HEK293 (cell line): ENCODE measurements at regions not wholly inside any gene's neighbourhood (a gene's known extent, or its start where the extent isn't known, plus 50 kb on each side); places are given as distances from the start of the nearest gene placed in this dataset.

ENCODE experiments used
- CTCF ChIA-PET: fragments of 350-600 bp; formaldehyde crosslinking; extraction: SDS; loops from one replicate; lab custom pipeline; 2021; ENCODE audit warnings: antibody characterized with exemption; lab: Yijun Ruan, JAX
- POLR2A ChIA-PET: fragments of 300-600 bp; formaldehyde crosslinking; extraction: SDS; loops from one replicate; lab custom pipeline; 2020; ENCODE audit warnings: antibody characterized with exemption, inconsistent platforms; lab: Yijun Ruan, JAX
- H3K27ac ChIP-seq: fragments of 200-500 bp; sonication (Bioruptor generic); 2 replicates; pipeline ENCODE4 v1.5.1; 2014; ENCODE audit warnings: low read depth, low read length, control low read depth, inconsistent platforms; ENCODE audit errors: extremely low read depth
- H3K36me3 ChIP-seq, 2 experiments: fragments of 200-500 bp in 1 of 2; sonication (Bioruptor generic) in 1 of 2; 1 replicate in 1 of 2; 2 replicates in 1 of 2; pipeline ENCODE4 v1.5.1; 2014 to 2017; ENCODE audit warnings: inconsistent platforms in 2 of 2, low read length in 2 of 2; ENCODE audit not compliant: control insufficient read depth in 2 of 2, insufficient read depth in 1 of 2
- H3K4me1 ChIP-seq: fragments of 200-500 bp; sonication (Bioruptor generic); 2 replicates; pipeline ENCODE4 v1.5.1; 2014; ENCODE audit warnings: mild to moderate bottlenecking, low read length, inconsistent platforms; ENCODE audit not compliant: control insufficient read depth, insufficient read depth
- H3K4me3 ChIP-seq: 2 replicates; pipeline ENCODE4 v1.5.1; 2011; ENCODE audit warnings: low read depth, mild to moderate bottlenecking, control low read depth, low read length, moderate library complexity
- H3K9me3 ChIP-seq: fragments of 200-500 bp; sonication (Bioruptor generic); 2 replicates; pipeline ENCODE4 v1.5.1; 2014; ENCODE audit warnings: low read depth, low read length, inconsistent platforms; ENCODE audit not compliant: control insufficient read depth, insufficient read depth
- AEBP2 ChIP-seq: fragments of 450-650 bp; formaldehyde crosslinking; IDR thresholded peaks from 2 replicates; pipeline ENCODE4 v1.5.1; 2016; ENCODE audit warnings: missing biosample characterization, missing genetic modification characterization, borderline replicate concordance
- BCL11B ChIP-seq: fragments of 450-650 bp; formaldehyde crosslinking; IDR thresholded peaks from 2 replicates; pipeline ENCODE4 v1.5.1; 2016; ENCODE audit warnings: low read depth, missing biosample characterization, missing genetic modification characterization
- BCL6B ChIP-seq: fragments of 450-650 bp; formaldehyde crosslinking; IDR thresholded peaks from 2 replicates; pipeline ENCODE4 v1.5.1; 2017; ENCODE audit warnings: missing biosample characterization, missing genetic modification characterization
- HIC1 ChIP-seq: fragments of 450-650 bp; formaldehyde crosslinking; IDR thresholded peaks from 2 replicates; pipeline ENCODE4 v1.5.1; 2016; ENCODE audit warnings: missing biosample characterization, missing genetic modification characterization
- KLF16 ChIP-seq: fragments of 450-650 bp; formaldehyde crosslinking; IDR thresholded peaks from 2 replicates; pipeline ENCODE4 v1.5.1; 2017; ENCODE audit warnings: missing biosample characterization, missing genetic modification characterization
- PATZ1 ChIP-seq: fragments of 450-650 bp; formaldehyde crosslinking; IDR thresholded peaks from 2 replicates; pipeline ENCODE4 v1.5.1; 2016; ENCODE audit warnings: missing biosample characterization, missing genetic modification characterization
- ZBTB1 ChIP-seq: fragments of 450-650 bp; formaldehyde crosslinking; IDR thresholded peaks from 2 replicates; pipeline ENCODE4 v1.5.1; 2016; ENCODE audit warnings: missing biosample characterization, missing genetic modification characterization
- ZBTB21 ChIP-seq: fragments of 450-650 bp; formaldehyde crosslinking; IDR thresholded peaks from 2 replicates; pipeline ENCODE4 v1.5.1; 2017; ENCODE audit warnings: missing biosample characterization, missing genetic modification characterization
- ZBTB26 ChIP-seq: fragments of 450-650 bp; formaldehyde crosslinking; optimal IDR thresholded peaks from 2 replicates; pipeline ENCODE3; 2016; ENCODE audit warnings: missing biosample characterization, mild to moderate bottlenecking, missing genetic modification characterization
- ZNF114 ChIP-seq: fragments of 450-650 bp; formaldehyde crosslinking; IDR thresholded peaks from 2 replicates; pipeline ENCODE4 v1.5.0; 2017; ENCODE audit warnings: missing biosample characterization, missing genetic modification characterization
- ZNF133 ChIP-seq: fragments of 450-650 bp; formaldehyde crosslinking; IDR thresholded peaks from 2 replicates; pipeline ENCODE4 v1.5.1; 2016; ENCODE audit warnings: missing biosample characterization, missing genetic modification characterization
- ZNF169 ChIP-seq: fragments of 450-650 bp; formaldehyde crosslinking; IDR thresholded peaks from 2 replicates; pipeline ENCODE4 v1.5.1; 2016; ENCODE audit warnings: missing biosample characterization, missing genetic modification characterization
- ZNF19 ChIP-seq: fragments of 450-650 bp; formaldehyde crosslinking; IDR thresholded peaks from 2 replicates; pipeline ENCODE4; 2016; ENCODE audit warnings: missing biosample characterization, missing genetic modification characterization, low read depth
- ZNF202 ChIP-seq: fragments of 450-650 bp; formaldehyde crosslinking; IDR thresholded peaks from 2 replicates; pipeline ENCODE4 v1.5.1; 2016; ENCODE audit warnings: missing biosample characterization, missing genetic modification characterization, borderline replicate concordance
- ZNF266 ChIP-seq: fragments of 450-650 bp; formaldehyde crosslinking; IDR thresholded peaks from 2 replicates; pipeline ENCODE4 v1.5.1; 2016; ENCODE audit warnings: missing biosample characterization, missing genetic modification characterization, low read depth
- ZNF48 ChIP-seq: fragments of 450-650 bp; formaldehyde crosslinking; IDR thresholded peaks from 2 replicates; pipeline ENCODE4 v1.5.1; 2016; ENCODE audit warnings: missing biosample characterization, missing genetic modification characterization
- ZNF654 ChIP-seq: fragments of 450-650 bp; formaldehyde crosslinking; IDR thresholded peaks from 2 replicates; pipeline ENCODE4 v1.5.1; 2016; ENCODE audit warnings: low read depth, missing biosample characterization, missing genetic modification characterization
- ZNF692 ChIP-seq: fragments of 450-650 bp; formaldehyde crosslinking; IDR thresholded peaks from 2 replicates; pipeline ENCODE4 v1.5.1; 2016; ENCODE audit warnings: missing biosample characterization, missing genetic modification characterization
- ZNF707 ChIP-seq: fragments of 450-650 bp; formaldehyde crosslinking; IDR thresholded peaks from 2 replicates; pipeline ENCODE4 v1.5.1; 2016; ENCODE audit warnings: missing biosample characterization, missing genetic modification characterization
- ZNF785 ChIP-seq: fragments of 450-650 bp; formaldehyde crosslinking; IDR thresholded peaks from 2 replicates; pipeline ENCODE4 v1.5.1; 2016; ENCODE audit warnings: missing biosample characterization, missing genetic modification characterization

GRCh38 chr7:17552952-17553351, 254.5 kb downstream of the AHR start (continued):
- TF ChIP-seq BCL6B (no peak), ZNF202 (no peak), ZNF266 (tag by site-specific recombination) (no peak), HIC1 (tag by site-specific recombination) (no peak), KLF16 (no peak), ZBTB1 (tag by site-specific recombination) (no peak), ZNF785 (tag by site-specific recombination) (no peak)
- TF ChIP-seq, all 188 proteins: peak for 0

- TF ChIP-seq ZNF707 (tag by site-specific recombination) (no peak), ZNF114 (tag by site-specific recombination) (no peak), AEBP2 (tag by site-specific recombination) (no peak), ZNF692 (no peak), ZBTB21 (tag by site-specific recombination) (no peak), PATZ1 (tag by site-specific recombination) (no peak), ZNF19 (no peak), ZNF654 (tag by site-specific recombination) (no peak), BCL11B (tag by site-specific recombination) (no peak), ZNF48 (tag by site-specific recombination) (no peak), ZNF169 (no peak), ZBTB26 (tag by site-specific recombination) (no peak), ZNF133 (tag by site-specific recombination) (no peak)
- Histone ChIP-seq H3K27ac (no peak overlapping the region), H3K4me3 (no peak overlapping the region), H3K4me1 (peaks cover 4% of the 10 kb centered on the region; the same call in 1 of the 2 replicates), H3K36me3 (no peaks in the 10 kb centered on the region), H3K9me3 (no peaks in the 10 kb centered on the region)
- CTCF ChIA-PET: no interaction called here
- POLR2A ChIA-PET: no interaction called here
These were observed 256.0 kb downstream of the AHR start for GRCh38 chr7:17554341-17555015.
